SK-N-SH treated with all-trans-retinoic acid at 6 μM for 48 hours (cell line): ENCODE measurements at regions not wholly inside any gene's neighbourhood (a gene's known extent, or its start where the extent isn't known, plus 50 kb on each side); places are given as distances from the start of the nearest gene placed in this dataset.

Experiments
- ATAC-seq: fragments of 200-7000 bp; cut with Tn5 transposase; 3 replicates; pipeline ENCODE4 v1.9.1; 2020; ENCODE audit warnings: mild to moderate bottlenecking, moderate library complexity
- BACH2 ChIP-seq: fragments of 250-450 bp; sonication (Bioruptor Pico); IDR thresholded peaks from 2 replicates; pipeline ENCODE4 v1.9.0; 2021; ENCODE audit warnings: mild to moderate bottlenecking, borderline replicate concordance
- CSDC2 ChIP-seq: fragments of 250-450 bp; sonication (Bioruptor Pico); IDR thresholded peaks from 2 replicates; pipeline ENCODE4 v1.5.0; 2020; ENCODE audit warnings: mild to moderate bottlenecking, moderate library complexity
- CSRNP3 ChIP-seq: fragments of 250-450 bp; sonication (Bioruptor Pico); IDR thresholded peaks from 2 replicates; pipeline ENCODE4 v1.5.1; 2021; ENCODE audit warnings: mild to moderate bottlenecking, moderate library complexity
- GLIS3 ChIP-seq: fragments of 250-450 bp; sonication (Bioruptor Pico); IDR thresholded peaks from 2 replicates; pipeline ENCODE4 v1.5.0; 2020; ENCODE audit warnings: mild to moderate bottlenecking, moderate library complexity
- OSR1 ChIP-seq: fragments of 250-450 bp; sonication (Bioruptor Pico); IDR thresholded peaks from 2 replicates; pipeline ENCODE4 v1.8.0; 2022; ENCODE audit warnings: moderate library complexity, mild to moderate bottlenecking, inconsistent platforms
- PATZ1 ChIP-seq: fragments of 250-450 bp; sonication (Bioruptor Pico); IDR thresholded peaks from 2 replicates; pipeline ENCODE4 v1.8.0; 2020; ENCODE audit warnings: mild to moderate bottlenecking, moderate library complexity, borderline replicate concordance
- POU6F1 ChIP-seq: fragments of 250-450 bp; sonication (Bioruptor Pico); IDR thresholded peaks from 2 replicates; pipeline ENCODE4 v1.8.0; 2021; ENCODE audit warnings: low read depth, mild to moderate bottlenecking, moderate library complexity, borderline replicate concordance
- PPARA ChIP-seq: fragments of 250-450 bp; sonication (Bioruptor Pico); IDR thresholded peaks from 2 replicates; pipeline ENCODE4 v1.5.0; 2020; ENCODE audit warnings: mild to moderate bottlenecking, borderline replicate concordance
- RARB ChIP-seq: fragments of 250-450 bp; sonication (Bioruptor Pico); IDR thresholded peaks from 2 replicates; pipeline ENCODE4 v1.8.0; 2021; ENCODE audit warnings: mild to moderate bottlenecking, moderate library complexity
- SNAI2 ChIP-seq: fragments of 250-450 bp; sonication (Bioruptor Pico); IDR thresholded peaks from 2 replicates; pipeline ENCODE4 v1.5.0; 2020; ENCODE audit warnings: mild to moderate bottlenecking, moderate library complexity
- TOX ChIP-seq: fragments of 250-450 bp; sonication (Bioruptor Pico); IDR thresholded peaks from 2 replicates; pipeline ENCODE4 v1.8.0; 2021; ENCODE audit warnings: mild to moderate bottlenecking, moderate library complexity, borderline replicate concordance
- TSHZ2 ChIP-seq: fragments of 250-450 bp; sonication (Bioruptor Pico); IDR thresholded peaks from 2 replicates; pipeline ENCODE4 v1.5.0; 2020; ENCODE audit warnings: mild to moderate bottlenecking, moderate library complexity
- ZFP3 ChIP-seq: fragments of 250-450 bp; sonication (Bioruptor Pico); IDR thresholded peaks from 2 replicates; pipeline ENCODE4 v1.5.0; 2020; ENCODE audit warnings: mild to moderate bottlenecking, moderate library complexity
- ZFP30 ChIP-seq: fragments of 450-650 bp; formaldehyde crosslinking; IDR thresholded peaks from 2 replicates; pipeline ENCODE4 v1.5.0; 2022; ENCODE audit warnings: mild to moderate bottlenecking, moderate library complexity
- ZNF70 ChIP-seq: fragments of 450-650 bp; formaldehyde crosslinking; IDR thresholded peaks from 2 replicates; pipeline ENCODE4 v1.5.0; 2020; ENCODE audit warnings: mild to moderate bottlenecking, moderate library complexity

GRCh38 chr10:101303087-101303703, 50.8 kb upstream of the BTRC start:
- TF ChIP-seq ZFP3 (no peak), OSR1 (CRISPR knock-in tag) (no peak), PPARA (no peak), CSDC2 (CRISPR knock-in tag) (no peak), CSRNP3 (no peak), ZNF70 (CRISPR knock-in tag) (no peak), RARB (CRISPR knock-in tag) (no peak), ZFP30 (CRISPR knock-in tag) (no peak), GLIS3 (no peak), TSHZ2 (CRISPR knock-in tag) (no peak), POU6F1 (no peak), BACH2 (no peak), PATZ1 (CRISPR knock-in tag) (no peak), SNAI2 (CRISPR knock-in tag) (no peak), TOX (no peak)

More at GRCh38 chr10:101303087-101303703, 50.8 kb upstream of the BTRC start:
- no peak for ATAC-seq
